HG03342 (cell line): ENCODE measurements at regions not wholly inside any gene's neighbourhood (a gene's known extent, or its start where the extent isn't known, plus 50 kb on each side); places are given as distances from the start of the nearest gene placed in this dataset.
A peak's percentile ranks its signal among the peaks of the same experiment; 100 is the strongest.

Source experiments
- ATAC-seq: cut with Tn5 transposase; IDR thresholded peaks from one replicate; pipeline ENCODE4 v1.9.1; 2021; ENCODE audit warnings: mild to moderate bottlenecking, moderate library complexity; ENCODE audit not compliant: unreplicated experiment

DNA sequence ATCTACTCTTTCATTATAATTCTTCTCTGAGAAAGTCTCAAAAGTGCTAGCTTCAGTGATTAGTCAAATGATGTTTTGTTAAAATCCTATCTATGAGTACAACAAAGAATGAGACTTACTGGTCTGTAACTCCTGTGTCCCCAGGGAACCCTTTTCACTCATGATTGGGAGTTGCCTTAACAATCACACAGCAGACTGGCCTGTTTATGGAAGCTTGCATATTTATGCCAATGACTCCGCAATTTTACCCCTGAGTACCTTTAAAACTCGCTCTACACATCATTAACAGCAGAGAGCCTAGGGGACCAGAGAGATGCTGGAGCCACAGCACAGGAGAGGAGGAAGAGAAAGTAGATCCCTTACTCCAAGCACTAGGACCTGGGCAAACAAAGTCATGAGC lies 628.1 kb downstream of the IGSF11 start:
- ATAC-seq = no peak

DNA sequence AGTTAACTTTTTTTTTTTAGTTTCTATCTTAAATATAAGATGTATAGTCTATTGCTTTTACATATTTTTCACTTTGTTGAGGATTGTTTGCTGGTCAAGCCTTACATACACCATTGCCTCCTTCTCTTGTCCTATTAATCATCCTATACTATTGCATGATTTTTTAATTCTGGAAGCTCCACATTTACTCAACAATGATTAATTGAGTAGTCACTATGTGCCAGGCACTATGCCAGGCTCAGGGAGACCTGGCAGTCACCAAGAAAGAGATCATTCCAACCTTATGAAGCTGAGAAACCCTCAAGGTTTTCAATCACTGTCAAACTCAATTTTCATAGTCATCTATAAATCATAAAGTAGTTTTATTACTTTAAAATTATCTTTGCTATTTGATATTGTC lies 626.2 kb downstream of the IGSF11 start:
- ATAC-seq = no peak

DNA sequence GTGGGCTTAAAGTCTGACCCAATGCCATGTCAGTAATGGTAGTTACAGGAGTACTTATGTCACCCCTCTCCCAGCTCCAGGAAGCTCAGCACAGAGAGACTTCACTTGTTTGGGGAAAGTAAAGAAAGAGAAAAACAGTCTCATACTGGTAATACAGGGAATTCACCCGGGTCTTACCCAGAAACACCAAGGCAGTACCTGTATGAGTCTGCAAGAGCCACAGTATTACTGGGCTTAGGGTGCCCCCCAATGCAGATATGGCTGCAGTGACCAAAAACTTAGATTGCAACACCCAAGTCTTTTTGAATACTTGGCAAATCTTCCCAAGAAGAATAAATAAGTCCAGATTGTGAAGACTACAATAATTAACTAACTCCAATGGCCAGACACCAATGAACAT lies 622.1 kb downstream of the IGSF11 start:
- ATAC-seq = peak; percentile 84

DNA sequence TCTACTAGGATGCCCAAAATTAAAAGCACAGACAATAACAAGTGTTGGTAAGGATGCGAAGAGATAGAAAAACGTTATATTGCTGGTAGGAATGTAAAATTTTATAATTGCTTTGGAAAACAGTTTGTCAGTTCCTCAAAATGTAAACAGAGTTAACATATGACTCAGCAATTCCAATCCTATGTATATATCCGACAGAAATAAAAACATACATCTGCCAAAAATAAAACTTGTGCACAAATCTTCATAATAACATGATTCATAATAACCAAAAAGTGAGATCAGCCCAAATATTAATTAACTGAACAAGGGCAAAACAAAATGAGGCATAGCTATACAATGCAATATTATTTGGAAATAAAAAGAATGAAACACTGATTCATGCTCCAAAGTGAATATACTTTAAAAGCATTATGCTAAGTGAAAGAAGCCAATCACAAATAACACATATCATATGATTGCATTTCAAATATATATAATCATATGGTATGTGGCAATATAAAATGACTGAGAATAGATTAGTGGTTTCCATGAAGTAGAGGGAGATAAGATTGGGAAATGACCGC lies 609.3 kb downstream of the IGSF11 start:
- no peak for ATAC-seq

DNA sequence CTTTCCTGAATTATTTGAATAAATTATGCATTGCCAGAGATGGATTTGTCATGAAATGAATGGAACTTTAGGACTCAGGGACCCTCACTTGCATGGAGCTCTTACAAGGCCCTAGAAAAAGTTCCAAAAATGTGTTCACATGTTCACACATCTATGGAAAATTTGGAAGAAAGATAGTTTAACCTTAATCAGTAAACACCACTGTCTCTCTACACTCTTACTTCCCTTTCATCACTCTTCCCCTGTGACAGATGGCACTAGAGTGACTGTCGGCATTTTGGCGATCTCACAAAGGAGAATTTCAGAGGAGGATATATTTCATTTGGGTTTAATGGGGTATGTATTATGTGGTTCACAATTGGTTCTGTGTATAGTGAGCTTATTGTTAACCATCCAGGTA lies 600.8 kb downstream of the IGSF11 start:
- no peak for ATAC-seq

DNA sequence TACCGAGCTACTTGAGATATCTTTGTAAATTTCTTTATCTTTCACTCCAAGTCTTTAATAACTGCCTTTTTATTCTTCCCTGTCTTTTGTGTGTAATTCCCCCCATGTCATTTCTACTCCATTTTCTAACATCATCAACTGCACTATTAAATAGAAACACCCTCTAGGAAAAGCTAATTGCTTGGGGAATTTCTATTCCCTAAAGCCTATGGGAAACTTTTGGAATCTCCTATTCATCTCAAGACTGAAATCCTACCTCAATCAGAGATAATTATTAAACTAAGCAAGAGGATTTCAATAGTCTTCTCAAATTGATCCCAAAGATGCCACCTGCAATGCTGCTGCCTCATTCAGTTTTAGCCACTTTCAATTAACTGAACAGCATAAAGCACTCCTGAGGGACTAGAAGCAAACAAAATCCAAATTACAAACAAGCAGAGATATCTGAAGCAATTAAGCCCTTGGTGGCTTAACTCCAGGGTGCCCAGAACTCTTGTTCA lies 598.7 kb downstream of the IGSF11 start:
- no peak for ATAC-seq

DNA sequence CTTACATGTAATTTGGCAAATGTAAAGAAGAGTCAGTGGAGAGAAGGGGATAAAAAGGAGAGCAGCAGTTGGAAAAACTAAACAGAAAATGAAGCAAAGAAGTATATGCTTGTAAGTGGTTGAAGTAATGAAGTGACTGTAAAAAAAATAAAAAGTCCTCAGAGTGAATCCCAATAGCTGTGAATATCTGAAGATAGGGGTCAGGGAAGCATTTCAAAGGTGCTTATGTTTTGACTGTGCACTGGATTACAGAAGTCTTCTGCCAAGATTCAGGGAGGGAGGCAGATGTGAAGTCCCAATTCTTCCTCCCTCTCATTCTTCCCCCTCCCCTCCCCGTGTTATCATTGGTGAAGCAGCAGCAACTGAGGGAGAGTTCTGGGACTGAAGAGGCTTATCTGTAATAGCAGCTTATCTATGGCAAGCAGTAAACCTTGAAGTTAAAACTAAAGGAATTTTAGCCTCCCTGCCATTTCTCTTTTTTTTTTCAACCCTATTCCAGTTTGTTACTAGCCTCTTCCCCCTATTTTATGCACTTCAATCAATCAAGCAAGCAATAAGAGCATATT lies 597.9 kb downstream of the IGSF11 start:
- no peak for ATAC-seq

DNA sequence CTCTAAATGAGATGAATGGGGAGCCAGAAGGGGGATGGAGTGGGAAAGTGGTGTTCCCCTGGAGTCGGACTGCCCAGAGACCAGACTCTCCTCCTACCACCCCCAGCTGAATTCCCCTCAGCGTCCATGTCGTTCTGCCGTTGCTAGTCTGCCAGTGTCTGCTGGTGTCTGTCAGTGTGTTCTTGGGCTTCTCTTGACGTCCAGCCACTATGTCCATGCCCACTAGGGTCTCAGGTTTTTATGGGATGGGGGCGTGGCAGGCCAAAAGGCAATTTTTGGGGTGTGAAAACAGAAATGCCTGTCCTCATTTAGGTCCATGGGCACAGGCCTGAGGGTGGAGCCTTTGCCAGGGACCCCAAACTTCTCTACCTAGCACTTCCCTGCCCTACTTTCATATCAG lies 589.6 kb downstream of the IGSF11 start:
- no peak for ATAC-seq

DNA sequence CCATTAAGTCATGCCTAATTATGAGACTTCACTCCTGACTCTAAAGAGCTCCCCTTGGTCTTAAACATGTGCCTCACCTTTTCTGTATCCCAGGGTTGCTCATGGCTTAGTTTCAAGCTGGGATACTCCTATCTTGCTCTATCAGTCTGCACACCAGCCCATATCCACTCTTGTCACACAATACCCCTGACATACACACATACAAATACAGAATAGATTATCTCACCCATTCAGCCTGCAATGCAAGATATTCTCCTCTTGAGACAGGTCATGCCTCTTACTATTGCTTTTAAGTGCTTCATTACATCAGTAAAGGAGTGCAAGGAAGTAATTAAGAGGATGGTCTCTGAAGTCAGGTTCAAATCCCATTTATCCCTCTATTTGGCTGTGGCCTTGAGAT lies 587.3 kb downstream of the IGSF11 start:
- no peak for ATAC-seq

DNA sequence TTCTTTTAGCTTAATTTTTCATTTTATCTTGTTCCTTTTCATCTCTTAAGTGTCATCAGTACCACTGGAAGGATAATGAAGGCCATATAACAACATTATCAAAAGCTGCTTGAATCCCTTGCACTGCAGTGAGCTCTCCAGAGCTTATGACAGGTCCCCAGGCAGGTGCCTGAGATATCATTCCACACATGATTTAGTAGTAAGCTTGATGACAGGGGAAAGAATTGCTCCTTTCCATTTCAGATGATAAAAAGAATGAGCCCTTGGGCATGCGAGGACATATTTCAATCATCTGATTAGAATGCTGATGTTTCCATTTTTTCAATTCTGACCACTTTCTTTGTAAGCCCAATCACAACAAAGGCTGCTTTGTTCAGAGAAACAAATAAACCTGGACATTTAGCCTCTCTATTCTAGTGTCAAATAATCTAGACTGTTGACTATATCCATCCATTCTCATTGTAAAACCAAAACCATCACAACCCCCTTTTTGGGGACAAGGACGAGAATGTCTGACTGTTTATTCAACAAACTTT lies 567.8 kb downstream of the IGSF11 start:
- ATAC-seq = no peak

DNA sequence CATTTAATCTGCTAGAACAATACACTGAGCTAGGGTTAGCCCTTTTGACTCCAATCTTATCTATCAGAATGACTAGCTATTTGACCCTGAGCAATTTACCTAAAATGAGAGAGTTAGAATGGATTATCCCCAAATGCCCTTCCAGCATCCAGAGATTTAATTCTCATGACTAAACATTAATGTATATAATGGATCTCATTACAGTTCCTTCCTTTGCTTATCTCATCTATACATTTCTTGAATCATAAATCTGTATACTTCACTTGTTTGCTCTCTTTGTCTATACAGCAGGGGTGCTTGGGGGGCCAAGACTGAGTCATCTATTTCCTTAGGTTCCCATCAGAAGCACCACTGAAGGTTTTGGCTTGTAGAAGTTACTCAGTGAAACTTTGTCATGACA lies 565.8 kb downstream of the IGSF11 start:
- no peak for ATAC-seq

DNA sequence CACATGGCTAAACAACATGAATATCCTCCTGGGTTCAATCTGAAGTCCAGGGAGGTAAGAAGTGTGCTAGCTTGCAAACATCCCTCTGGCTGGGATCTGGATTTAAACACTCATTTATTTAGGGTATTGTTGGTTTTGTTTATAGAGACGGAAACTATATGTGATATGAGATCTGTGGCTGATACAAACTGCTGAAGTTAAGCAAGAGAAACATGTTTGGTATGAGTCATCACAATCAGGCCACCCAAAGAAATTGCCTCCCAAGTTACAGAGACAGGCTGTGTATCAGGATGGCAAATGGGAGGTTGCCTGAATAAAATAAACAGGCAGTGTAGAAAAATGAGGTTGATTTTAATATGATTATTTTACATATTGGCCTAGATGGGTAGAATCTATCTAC lies 562.1 kb downstream of the IGSF11 start:
- ATAC-seq = peak; percentile 56

DNA sequence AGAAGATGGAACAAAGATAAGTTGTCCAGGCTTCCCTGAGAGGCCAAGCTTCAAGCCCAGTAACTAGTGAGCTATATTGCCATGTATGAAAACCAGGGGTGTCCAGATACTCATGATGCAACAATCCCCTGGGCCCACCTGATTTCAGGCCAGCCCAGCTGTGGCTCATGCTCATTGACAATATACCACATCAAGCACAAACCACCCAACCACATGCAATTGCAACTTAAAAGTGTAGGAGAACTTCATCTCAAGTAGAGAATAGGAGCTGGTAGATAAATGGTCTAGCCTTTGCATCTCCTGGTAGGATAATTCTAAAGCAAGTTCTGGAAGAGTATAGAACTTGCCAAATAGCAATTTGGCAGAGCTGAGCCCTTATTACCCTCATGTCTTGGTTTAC lies 561.3 kb downstream of the IGSF11 start:
- no peak for ATAC-seq

DNA sequence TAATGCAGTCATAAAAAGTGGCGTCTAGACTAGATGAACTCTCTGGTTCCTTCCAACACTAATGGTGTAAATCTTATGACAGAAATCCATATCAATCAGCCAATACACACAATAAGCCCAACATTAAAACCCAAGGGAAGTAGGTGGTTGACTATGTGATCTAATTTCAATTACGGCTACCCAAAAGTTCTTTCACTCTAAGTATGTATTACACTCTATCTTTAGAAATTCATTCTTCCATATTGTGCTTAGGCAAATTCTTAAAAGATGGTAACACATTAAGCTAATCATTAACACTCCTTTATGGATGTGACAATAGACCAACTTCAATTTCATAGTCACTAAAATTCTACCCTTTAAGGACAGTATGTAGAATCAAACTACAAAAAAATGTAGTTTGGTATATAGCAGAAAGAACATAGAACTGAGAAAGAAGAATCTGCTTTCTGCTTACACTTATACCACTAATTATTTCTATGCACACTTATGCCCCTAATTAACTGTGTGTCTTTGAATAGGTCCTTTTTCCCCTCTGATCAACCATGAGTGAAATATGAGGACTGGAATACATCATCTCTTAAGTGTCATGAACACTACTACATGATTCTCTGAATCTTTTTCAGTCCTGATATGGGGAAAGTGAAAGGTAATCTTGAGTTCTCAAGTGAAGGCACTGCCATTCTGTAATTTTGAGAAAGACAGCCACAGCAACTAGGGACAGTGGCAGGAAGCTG lies 557.6 kb downstream of the IGSF11 start:
- ATAC-seq = peak; percentile 35

DNA sequence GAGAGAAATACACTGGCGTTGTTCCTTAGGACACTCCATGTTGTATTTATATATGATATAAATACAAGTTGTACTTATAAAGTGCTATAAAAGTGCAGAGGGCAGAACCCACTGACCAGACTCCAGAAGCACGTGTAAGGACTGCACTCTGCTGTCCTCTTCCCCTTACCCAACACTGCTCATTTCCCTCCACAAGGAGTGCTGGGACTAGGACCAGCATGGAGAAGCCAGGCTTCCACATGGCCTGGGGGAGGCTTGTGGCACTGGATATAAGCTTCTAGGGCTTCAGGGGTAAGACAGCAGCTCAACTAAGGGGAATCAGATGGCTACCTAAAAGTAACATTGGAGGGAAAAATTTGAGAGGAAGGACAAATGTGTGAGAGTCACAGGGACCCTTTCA lies 556.9 kb downstream of the IGSF11 start:
- ATAC-seq = no peak

DNA sequence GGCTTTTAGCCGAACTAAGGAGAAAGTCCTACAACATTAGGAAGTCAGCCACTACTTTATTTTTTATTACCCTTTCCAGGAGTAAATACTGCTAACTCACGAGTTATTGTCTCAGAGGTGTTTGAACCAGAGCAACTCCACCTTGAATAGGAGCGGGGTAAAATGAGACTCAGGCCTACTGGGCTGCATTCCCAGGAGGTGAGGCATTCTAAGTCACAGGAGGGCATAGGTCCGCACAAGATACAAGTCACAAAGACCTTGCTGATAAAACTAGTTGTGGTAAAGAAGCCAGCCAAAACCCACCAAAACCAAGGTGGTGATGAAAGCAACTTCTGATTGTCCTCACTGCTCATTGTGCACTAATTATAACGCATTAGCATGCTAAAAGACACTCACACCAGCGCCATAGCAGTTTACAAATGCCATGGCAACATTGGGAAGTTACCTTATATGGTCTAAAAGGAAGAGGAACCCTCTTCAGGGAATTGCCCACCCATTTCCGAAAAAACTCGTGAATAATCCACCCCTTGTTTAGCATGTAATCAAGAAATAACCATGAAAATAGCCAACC lies 555.9 kb downstream of the IGSF11 start:
- no peak for ATAC-seq

DNA sequence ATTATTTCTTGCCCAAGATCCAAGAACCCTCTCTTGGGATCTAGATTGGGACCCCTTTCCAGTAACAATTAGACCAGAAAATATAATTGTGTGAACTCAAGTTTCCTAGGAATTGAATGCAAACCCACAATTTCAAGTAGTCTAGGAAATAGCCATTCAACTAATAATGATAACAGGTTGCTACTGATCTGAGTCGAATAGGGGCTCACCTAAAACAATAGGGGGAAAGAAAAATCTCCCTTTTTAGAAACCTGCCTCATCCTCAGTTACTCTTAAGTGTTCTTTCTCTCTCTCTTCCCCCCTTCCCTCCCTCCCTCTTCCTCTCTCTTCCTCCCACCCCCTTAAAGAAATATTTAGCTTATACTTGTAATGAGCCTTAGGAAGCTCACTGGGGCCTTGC lies 555.3 kb downstream of the IGSF11 start:
- ATAC-seq = no peak

DNA sequence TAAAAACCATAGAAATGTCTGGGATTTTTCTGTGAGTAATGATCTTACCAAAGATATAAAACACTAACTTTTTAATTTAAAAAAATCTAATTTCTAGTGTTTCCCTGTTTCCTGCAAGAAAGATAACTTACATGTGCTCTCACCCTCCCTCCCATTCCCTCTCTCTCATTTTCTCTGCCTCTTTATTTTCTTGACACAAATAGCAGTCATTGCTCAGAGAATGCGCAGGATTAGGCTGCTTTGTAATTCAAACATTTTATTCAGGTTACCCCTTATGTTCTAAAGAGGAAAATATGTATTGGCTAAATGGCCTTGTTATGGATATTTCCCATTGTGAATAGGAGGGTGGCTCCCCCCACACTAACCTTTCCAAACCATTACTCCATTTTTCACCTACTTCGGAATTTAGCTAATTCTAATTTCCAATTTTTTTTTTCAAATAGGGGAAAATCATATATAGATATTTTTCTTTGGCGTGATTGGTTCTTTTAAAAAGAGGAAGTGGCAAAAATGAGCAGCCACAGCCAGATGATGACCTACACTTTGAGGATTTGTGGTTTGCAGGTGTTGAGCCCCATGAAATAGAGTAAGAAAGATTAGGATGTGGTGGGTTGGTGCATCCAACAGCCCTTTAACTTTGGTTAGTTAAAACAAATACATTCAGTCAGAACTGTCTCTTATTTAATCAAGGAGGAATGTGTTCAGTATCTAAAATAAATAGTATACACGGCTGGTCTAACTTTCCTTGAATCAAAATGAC lies 554.4 kb downstream of the IGSF11 start:
- peak; percentile 63 for ATAC-seq

DNA sequence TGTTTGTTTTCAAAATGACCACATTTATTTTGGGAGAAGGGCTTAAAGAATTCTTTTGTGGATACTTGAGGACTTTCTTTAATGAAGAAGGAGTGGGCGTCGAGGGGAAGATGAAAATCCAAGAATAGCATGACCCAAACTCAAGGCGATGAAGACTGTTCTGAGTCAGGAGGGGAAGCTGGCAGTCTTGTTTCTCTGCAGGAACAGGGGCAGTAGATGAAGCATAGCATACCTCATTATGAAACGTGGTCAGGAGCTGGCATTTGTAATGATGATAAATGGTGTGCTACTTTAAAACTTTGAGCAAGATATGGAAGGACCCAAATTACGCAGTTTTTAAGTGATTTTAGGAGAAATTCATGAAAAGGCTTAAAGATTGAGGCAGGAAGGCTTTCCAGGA lies 549.0 kb downstream of the IGSF11 start:
- ATAC-seq = no peak

DNA sequence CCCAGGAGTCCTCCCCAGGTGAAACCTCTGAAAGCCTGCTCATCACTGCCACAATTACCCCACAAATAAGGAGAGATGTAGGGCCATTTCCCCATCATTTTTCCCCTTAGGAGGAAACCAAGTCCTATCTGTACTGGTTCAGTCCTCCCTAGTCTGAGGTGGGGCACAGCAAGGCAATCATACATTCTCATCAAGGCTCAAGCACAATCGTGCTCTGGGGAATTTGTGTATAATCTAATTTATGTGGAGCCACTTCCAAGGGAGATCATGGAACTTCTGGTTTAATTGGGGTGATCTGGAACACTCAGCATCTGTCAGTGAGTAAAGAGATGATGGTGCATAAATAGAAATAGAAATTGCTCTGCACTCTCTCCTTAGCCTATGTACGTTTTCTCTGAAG lies 546.9 kb downstream of the IGSF11 start:
- ATAC-seq = no peak

DNA sequence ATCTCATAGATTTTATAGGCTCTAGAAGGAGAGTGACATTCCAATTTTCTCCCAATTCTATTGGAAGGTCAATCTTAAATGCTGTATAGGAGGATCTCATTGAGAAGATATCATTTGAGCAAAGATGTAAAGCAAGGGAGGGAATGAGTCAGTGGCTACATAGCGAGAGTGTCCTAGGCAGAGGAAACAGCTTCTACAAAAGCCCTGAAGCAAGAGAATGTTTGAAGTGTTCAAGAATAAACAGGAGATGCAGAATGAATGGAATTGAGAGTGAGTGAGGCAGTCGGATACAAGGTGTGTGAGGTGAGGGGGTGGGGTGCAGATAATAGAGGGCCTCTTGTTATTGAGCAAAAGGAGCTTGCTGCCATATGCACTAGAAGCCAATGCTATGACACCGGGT lies 545.9 kb downstream of the IGSF11 start:
- ATAC-seq = no peak
